H9 (cell line): ENCODE measurements at regions not wholly inside any gene's neighbourhood (a gene's known extent, or its start where the extent isn't known, plus 50 kb on each side); places are given as distances from the start of the nearest gene placed in this dataset.

Source experiments
- DNase-seq: peaks from one replicate; pipeline ENCODE4 v3.0.0-alpha.2; 2017
- H2AFZ ChIP-seq: one replicate; pipeline ENCODE4 v1.6.1; 2013; ENCODE audit warnings: mild to moderate bottlenecking, low read length, control low read depth, moderate library complexity
- H2AK5ac ChIP-seq: 2 replicates; pipeline ENCODE4 v1.6.1; 2013; ENCODE audit warnings: low read length, control low read depth, mixed read lengths; ENCODE audit not compliant: insufficient read length
- H2BK120ac ChIP-seq: one replicate; pipeline ENCODE4 v1.6.1; 2013; ENCODE audit warnings: low read depth, mild to moderate bottlenecking, low read length, control low read depth, inconsistent platforms; ENCODE audit not compliant: poor library complexity, severe bottlenecking
- H2BK12ac ChIP-seq: 2 replicates; pipeline ENCODE4 v1.6.1; 2013; ENCODE audit warnings: low read length, control low read depth, mixed read lengths, low read depth; ENCODE audit not compliant: insufficient read length
- H2BK15ac ChIP-seq: 2 replicates; pipeline ENCODE4 v1.6.1; 2013; ENCODE audit warnings: low read depth, low read length, control low read depth
- H2BK20ac ChIP-seq: one replicate; pipeline ENCODE4 v1.6.1; 2013; ENCODE audit warnings: low read depth, mild to moderate bottlenecking, low read length, control low read depth, inconsistent platforms; ENCODE audit not compliant: poor library complexity, severe bottlenecking
- H2BK5ac ChIP-seq: 2 replicates; pipeline ENCODE4 v1.6.1; 2013; ENCODE audit warnings: low read length, control low read depth, mixed read lengths; ENCODE audit not compliant: insufficient read length
- H3K14ac ChIP-seq: 2 replicates; pipeline ENCODE4 v1.6.1; 2013; ENCODE audit warnings: low read length, control low read depth; ENCODE audit not compliant: insufficient read depth
- H3K18ac ChIP-seq: 2 replicates; pipeline ENCODE4 v1.6.1; 2013; ENCODE audit warnings: low read depth, mild to moderate bottlenecking, mixed read lengths, low read length, control low read depth; ENCODE audit not compliant: insufficient read length
- H3K23ac ChIP-seq: 2 replicates; pipeline ENCODE4 v1.6.1; 2013; ENCODE audit warnings: low read length, control low read depth, mixed read lengths, low read depth; ENCODE audit not compliant: insufficient read length
- H3K23me2 ChIP-seq: 2 replicates; pipeline ENCODE4 v1.6.1; 2013; ENCODE audit warnings: low read depth, mild to moderate bottlenecking, mixed read lengths, low read length, control low read depth; ENCODE audit not compliant: insufficient read length, poor library complexity, severe bottlenecking
- H3K27ac ChIP-seq: 2 replicates; pipeline ENCODE4 v1.5.1; 2013; ENCODE audit warnings: low read length, control low read depth, mixed read lengths, low read depth; ENCODE audit not compliant: insufficient read length
- H3K27me3 ChIP-seq: 2 replicates; pipeline ENCODE4 v1.6.1; 2013; ENCODE audit warnings: low read length, control low read depth, inconsistent platforms; ENCODE audit not compliant: insufficient read depth
- H3K4ac ChIP-seq: 2 replicates; pipeline ENCODE4 v1.6.1; 2013; ENCODE audit warnings: low read depth, mild to moderate bottlenecking, control low read depth, inconsistent platforms, low read length, moderate library complexity
- H3K4me1 ChIP-seq: 2 replicates; pipeline ENCODE4 v1.6.1; 2013; ENCODE audit warnings: low read length, control low read depth, inconsistent platforms; ENCODE audit not compliant: insufficient read depth
- H3K4me2 ChIP-seq: 2 replicates; pipeline ENCODE4 v1.6.1; 2013; ENCODE audit warnings: low read length, control low read depth, mixed read lengths; ENCODE audit not compliant: insufficient read length, insufficient read depth
- H3K56ac ChIP-seq: 2 replicates; pipeline ENCODE4 v1.6.1; 2013; ENCODE audit warnings: low read depth, mild to moderate bottlenecking, mixed read lengths, low read length, control low read depth; ENCODE audit not compliant: insufficient read length
- H3K79me1 ChIP-seq: 2 replicates; pipeline ENCODE4 v1.6.1; 2013; ENCODE audit warnings: low read depth, mild to moderate bottlenecking, moderate library complexity, low read length, control low read depth, inconsistent platforms; ENCODE audit not compliant: insufficient read depth, poor library complexity, severe bottlenecking
- H3K79me2 ChIP-seq: 2 replicates; pipeline ENCODE4 v1.6.1; 2013; ENCODE audit warnings: low read length, control low read depth, inconsistent platforms; ENCODE audit not compliant: insufficient read depth
- H3K9ac ChIP-seq: 2 replicates; pipeline ENCODE4 v1.6.1; 2013; ENCODE audit warnings: low read length, control low read depth, mixed read lengths; ENCODE audit not compliant: insufficient read length; ENCODE audit errors: extremely low read depth
- H3K9me3 ChIP-seq: one replicate; pipeline ENCODE4 v1.6.1; 2013; ENCODE audit warnings: low read depth, low read length, inconsistent platforms; ENCODE audit not compliant: control insufficient read depth
- H3T11ph ChIP-seq: one replicate; pipeline ENCODE4 v1.6.1; 2013; ENCODE audit warnings: mild to moderate bottlenecking, low read length, control low read depth, inconsistent platforms
- H4K20me1 ChIP-seq: one replicate; pipeline ENCODE4 v1.6.1; 2013; ENCODE audit not compliant: control insufficient read depth, insufficient read length, insufficient read depth
- H4K5ac ChIP-seq: 2 replicates; pipeline ENCODE4 v1.6.1; 2013; ENCODE audit warnings: low read depth, mild to moderate bottlenecking, mixed read lengths, low read length, control low read depth; ENCODE audit not compliant: insufficient read length
- H4K8ac ChIP-seq: replicated peaks from 2 replicates; pipeline ENCODE4 v1.6.1; 2013; ENCODE audit warnings: low read length, control low read depth, mixed read lengths, low read depth; ENCODE audit not compliant: insufficient read length
- H4K91ac ChIP-seq: 2 replicates; pipeline ENCODE4 v1.6.1; 2013; ENCODE audit warnings: low read depth, mild to moderate bottlenecking, moderate library complexity, mixed read lengths, low read length, control low read depth; ENCODE audit not compliant: insufficient read length
- H3K27ac Mint-ChIP-seq, 3 experiments: 2 replicates in 2 of 3; 3 replicates in 1 of 3; pipeline ENCODE4 v1.8.0; 2020 to 2021; ENCODE audit warnings: mixed read lengths in 3 of 3, mild to moderate bottlenecking in 1 of 3, moderate library complexity in 1 of 3
- H3K27me3 Mint-ChIP-seq: 2 replicates; pipeline ENCODE4 v1.8.0; 2021; ENCODE audit warnings: low read depth, mild to moderate bottlenecking, moderate library complexity, mixed read lengths
- H3K36me3 Mint-ChIP-seq, 3 experiments: 2 replicates in 2 of 3; 3 replicates in 1 of 3; pipeline ENCODE4 v1.8.0; 2020 to 2021; ENCODE audit warnings: low read depth in 3 of 3, mixed read lengths in 3 of 3; ENCODE audit not compliant: insufficient read depth in 1 of 3
- H3K4me1 Mint-ChIP-seq, 2 experiments: 2 replicates each; pipeline ENCODE4 v1.8.0; 2020; ENCODE audit warnings: mixed read lengths in 2 of 2
- H3K4me3 Mint-ChIP-seq, 2 experiments: 2 replicates in 1 of 2; 3 replicates in 1 of 2; pipeline ENCODE4 v1.8.0; 2020 to 2021; ENCODE audit warnings: mild to moderate bottlenecking in 2 of 2, mixed read lengths in 2 of 2, moderate library complexity in 1 of 2
- H3K9me3 Mint-ChIP-seq, 2 experiments: 2 replicates in 1 of 2; 3 replicates in 1 of 2; pipeline ENCODE4 v1.8.0; 2020; ENCODE audit warnings: mild to moderate bottlenecking in 2 of 2, mixed read lengths in 2 of 2, moderate library complexity in 1 of 2
- CTCF ChIP-seq: fragments of 200-600 bp; sonication (generic); conservative IDR thresholded peaks from 3 replicates; pipeline ENCODE4 v1.8.0; 2021; ENCODE audit warnings: antibody characterized with exemption, mild to moderate bottlenecking
- WGBS: extraction: QIAGEN DNeasy Blood & Tissue Kit; methylation state at CpG from one replicate; pipeline ENCODE4 v1.1.7; 2013; ENCODE audit warnings: missing lambda C conversion rate, low lambda C conversion rate, mixed read lengths; ENCODE audit not compliant: insufficient read length; ENCODE audit errors: extremely low coverage; 5-methylcytosine and 5-hydroxymethylcytosine counted together

- Histone ChIP-seq H2AK5ac (no peak overlapping the region), H2BK12ac (no peak overlapping the region), H3K18ac (no peak overlapping the region), H3K9ac (no peak overlapping the region), H3K56ac (no peak overlapping the region), H3K9me3 (no peaks in the 10 kb centered on the region), H4K5ac (no peak overlapping the region), H3K14ac (no peak overlapping the region), H3K23ac (no peak overlapping the region), H4K91ac (no peak overlapping the region), H3K4ac (no peak overlapping the region), H3K27ac (no peak overlapping the region), H2BK15ac (no peak overlapping the region), H3K27me3 (no peaks in the 10 kb centered on the region), H3K4me2 (no peak overlapping the region), H4K8ac (no peak overlapping the region), H3K4me1 (peaks cover 4% of the 10 kb centered on the region; the same call in 1 of the 2 replicates), H2BK20ac (no peak overlapping the region), H2BK120ac (no peak overlapping the region), H3T11ph (no peak overlapping the region), H4K20me1 (no peaks in the 10 kb centered on the region), H3K79me2 (no peaks in the 10 kb centered on the region), H2AFZ (no peak overlapping the region), H3K79me1 (no peaks in the 10 kb centered on the region), H3K23me2 (peaks cover 17% of the 10 kb centered on the region), H2BK5ac (no peak overlapping the region)
- Mint-ChIP-seq H3K27me3 (peaks cover 24% of the 10 kb centered on the region), H3K36me3 (no peaks in the 10 kb centered on the region), H3K9me3 (no peaks in the 10 kb centered on the region; a peak in 1 of 5 replicates), H3K4me1 (peaks cover 30 to 35% of the 10 kb centered on the region in 2 experiments), H3K4me3 (no peak overlapping the region; a peak in 1 of 5 replicates), H3K27ac (no peak overlapping the region)
- DNase-seq: peak; percentile 38
- TF ChIP-seq CTCF: peak; percentile 80
- no CpG with 5 or more reads among the region's 10 CpGs for WGBS
Measured at GRCh38 chr2:118221536-118222272, 133.4 kb downstream of the INSIG2 start.
